ENCODE measurements at regions not wholly inside any gene's neighbourhood (a gene's known extent, or its start where the extent isn't known, plus 50 kb on each side); places are given as distances from the start of the nearest gene placed in this dataset.

- no peak for DNase-seq (ENCODE audit: low spot score)
Measured at GRCh38 chr15:26477044-26477443, 295.8 kb downstream of the GABRB3 start.

DNA sequence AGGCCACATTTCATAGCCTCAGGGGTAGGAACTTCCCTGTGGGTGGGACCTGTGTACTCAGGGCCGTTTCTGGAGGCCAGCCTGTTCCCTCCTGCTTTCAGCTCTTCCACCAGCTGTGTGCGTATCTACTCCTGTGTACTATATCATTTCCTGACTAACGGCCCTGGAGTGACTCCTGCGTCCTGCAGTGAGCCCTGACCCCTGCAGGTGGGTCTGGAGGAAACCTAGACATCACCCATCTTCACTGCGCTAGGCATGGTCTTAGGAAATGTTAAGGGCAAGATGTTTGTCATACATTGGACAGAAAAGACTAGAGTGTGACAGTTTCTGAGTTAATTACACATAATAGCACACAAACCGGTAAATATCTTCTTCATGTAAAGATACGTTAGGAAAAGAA lies 297.3 kb downstream of the GABRB3 start:
- no peak for DNase-seq (ENCODE audit: low spot score)

DNA sequence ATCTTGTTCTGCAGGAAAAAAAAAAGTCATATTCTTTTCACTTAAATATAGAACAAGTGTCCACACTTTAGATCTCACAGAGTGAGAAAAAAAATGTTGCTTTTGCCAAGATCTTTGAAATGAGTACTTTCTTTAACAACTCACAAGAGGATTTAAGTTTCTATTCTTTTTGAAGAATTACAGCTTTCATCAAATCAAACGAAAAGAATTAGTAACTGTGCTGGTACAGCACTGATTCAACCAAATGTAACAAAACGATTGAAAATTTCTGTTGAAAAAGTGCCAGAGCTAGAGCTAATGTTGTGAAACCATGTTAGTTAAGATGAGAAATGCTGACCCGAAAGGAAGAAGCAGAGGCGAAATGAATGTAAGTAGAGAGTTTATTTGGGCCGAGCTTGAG lies 300.2 kb downstream of the GABRB3 start:
- DNase-seq (ENCODE audit: low spot score) = no peak

DNA sequence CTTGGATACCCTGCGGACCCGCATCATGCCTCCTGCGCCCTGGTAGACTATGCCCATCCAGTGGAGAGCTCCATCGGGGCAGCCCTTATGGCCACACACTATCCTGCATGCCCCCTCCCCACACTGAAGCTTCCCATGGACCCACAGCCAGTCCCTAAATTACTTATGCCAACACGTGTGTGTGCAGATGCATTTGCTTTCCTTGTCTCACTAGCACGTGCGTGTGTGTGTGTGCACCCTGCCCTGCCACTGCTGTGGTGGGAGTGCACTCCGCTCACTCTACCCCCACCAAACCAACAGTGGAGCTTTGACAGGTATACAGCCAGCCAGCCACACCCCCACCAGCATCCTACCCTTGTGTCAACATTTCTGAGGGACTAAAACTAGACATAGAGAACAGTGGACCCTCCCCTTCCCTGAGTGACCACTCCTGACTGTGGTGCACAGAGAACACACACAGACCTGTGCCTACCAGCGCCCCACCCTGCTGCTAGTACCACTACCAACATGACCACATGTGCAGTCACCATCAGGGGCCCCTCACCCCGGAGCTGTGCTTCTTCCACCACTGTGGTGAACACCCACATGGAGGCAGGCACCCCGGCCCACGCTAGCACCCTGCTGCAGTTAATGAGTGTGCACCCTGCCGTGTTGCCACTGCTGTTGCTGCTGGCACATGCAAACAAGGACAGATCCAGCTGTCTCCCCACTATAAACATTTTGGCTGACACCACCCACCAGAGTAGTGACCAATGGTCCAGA lies 310.8 kb downstream of the GABRB3 start:
- DNase-seq (ENCODE audit: low spot score) = no peak

DNA sequence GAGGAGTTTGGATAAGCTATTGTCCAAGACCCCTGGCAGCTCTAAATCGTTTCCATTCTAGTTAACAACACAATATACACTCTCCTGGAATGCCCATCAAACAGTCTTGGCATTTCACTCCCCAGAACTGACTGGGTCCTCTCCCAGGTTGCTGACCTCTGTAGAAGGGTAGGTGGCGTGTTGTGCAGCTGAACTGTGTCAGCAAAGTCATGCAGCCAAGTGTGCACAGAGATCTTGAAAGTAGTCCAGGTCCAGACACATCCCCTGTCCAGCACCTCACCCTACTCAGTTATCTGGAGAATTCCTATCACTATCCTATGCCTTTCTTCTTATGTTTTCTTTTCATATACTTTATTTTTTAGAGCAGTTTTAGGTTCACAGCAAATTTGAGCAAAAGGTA lies 312.7 kb downstream of the GABRB3 start:
- DNase-seq (ENCODE audit: low spot score) = no peak

DNA sequence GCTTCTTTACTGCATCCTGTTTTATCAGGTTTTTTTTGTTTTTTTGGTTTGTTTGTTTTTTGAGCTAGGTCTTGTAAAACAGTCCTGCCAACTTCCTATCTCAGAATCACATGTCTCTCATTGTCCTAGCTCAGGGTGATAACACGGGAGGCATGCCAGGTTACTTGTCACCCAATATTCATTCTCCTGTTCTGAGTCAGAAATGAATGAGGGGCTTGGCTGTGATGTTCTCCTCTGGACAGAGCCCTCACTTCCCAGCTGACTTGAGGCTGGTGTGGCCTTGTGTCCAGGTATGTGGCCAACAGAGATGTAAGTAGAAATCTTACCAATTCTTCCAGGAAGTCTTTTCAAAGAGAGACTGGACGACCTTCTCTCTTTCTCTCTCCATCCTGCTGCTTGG lies 317.0 kb downstream of the GABRB3 start:
- no peak for DNase-seq (ENCODE audit: low spot score)

DNA sequence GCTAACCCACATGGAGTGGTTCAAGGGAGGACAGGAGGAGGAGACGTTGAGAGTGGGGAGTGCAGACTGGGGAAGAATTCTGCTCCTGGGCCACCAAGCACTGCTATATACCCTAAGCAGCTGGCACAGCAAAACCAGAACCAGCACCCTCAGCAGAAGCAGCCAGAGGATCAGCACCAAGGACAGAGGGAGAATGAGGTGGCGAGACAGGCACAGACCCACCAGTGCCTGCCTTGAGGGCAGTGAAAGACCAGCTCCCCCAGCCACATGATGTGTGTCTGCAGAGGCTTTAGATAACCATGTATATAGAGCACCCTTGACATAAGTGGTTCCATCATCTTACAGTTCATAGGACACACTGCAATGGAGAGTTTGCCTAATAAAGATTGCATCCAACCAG lies 319.0 kb downstream of the GABRB3 start:
- no peak for DNase-seq (ENCODE audit: low spot score)

GRCh38 chr15:26451995-26452394 lies 320.9 kb downstream of the GABRB3 start:
- DNase-seq (ENCODE audit: low spot score) = no peak

DNA sequence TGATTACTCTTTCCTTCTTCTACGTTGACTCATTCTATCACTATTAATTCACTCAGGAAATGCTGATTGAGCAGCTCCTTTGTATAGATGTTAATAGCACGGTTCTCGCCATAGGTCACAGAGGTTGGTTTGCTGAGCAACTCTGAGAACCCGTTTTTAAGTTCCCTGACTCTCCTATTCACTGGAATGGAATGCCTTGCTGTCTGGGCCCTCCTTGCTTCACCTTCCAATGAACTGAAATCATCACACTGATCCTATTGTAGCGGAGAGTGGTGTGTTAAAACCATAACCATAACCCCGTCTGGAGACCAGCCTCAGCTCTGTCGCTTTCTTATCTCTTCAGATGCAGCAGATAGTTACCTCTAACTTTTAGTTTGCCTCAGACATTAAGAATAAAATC lies 323.6 kb downstream of the GABRB3 start:
- DNase-seq (ENCODE audit: low spot score) = no peak

DNA sequence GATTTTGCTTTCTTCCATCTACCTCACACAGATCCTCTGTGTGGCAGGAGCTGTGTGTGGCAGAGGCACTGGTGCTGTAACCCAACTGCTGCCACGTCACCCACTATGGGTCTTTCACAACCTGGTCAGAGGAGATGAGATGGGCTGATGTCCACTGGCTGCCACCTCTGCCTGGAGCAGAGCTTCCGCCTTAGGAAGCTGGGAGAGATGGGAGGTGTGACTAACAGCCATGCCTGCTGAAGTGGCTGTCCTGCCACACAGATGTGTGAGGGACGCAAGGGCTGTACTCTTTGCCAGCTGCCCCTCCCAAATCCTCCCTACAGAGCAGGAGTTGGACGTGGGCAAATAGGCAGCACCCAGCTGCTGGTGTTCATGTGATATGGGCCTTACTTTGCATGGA lies 329.5 kb downstream of the GABRB3 start:
- DNase-seq (ENCODE audit: low spot score) = no peak

- no peak for DNase-seq (ENCODE audit: low spot score)
Measured at GRCh38 chr15:26442680-26443079, 330.2 kb downstream of the GABRB3 start.

DNA sequence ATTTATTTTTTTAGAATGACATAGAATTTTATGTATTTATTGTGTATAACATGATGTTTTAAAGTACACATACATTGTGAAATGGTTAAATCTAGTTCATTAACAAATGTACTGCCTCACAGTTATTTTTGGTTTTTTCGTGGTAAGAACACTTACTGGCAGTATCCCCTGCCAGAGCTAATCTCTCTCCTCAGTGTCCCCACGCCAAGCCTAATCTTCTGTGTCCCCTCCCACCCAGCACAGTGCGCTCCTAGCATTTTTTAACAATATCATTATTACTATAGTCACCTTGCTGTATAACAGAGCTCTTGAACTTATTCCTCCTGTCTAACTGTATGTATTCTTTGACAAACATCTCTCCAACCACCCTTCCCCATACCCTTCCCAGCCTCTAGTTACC lies 333.2 kb downstream of the GABRB3 start:
- DNase-seq (ENCODE audit: low spot score) = no peak

GRCh38 chr15:26438718-26439117 lies 334.1 kb downstream of the GABRB3 start:
- DNase-seq (ENCODE audit: low spot score) = no peak

- no peak for DNase-seq (ENCODE audit: low spot score)
Measured at GRCh38 chr15:26438316-26438715, 334.6 kb downstream of the GABRB3 start.

DNA sequence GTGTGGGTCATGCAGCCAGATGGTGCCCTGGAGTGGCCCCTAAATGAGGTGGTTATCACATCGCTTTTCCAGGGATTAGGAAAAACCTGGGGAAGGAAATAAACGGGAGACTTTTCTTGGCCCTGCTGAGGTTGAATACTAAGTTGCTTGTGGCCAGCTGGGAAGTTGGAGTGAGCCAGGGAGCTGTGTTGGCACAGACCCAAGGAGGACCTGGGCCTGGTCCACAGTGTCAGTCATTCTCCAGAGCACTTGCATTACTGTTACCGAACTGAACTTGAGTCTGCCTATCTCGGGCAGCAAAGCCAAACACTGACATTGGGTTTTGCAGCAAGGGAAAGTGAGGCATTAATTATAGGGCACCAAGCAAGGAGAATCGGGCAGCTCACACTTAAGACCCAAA lies 339.0 kb downstream of the GABRB3 start:
- no peak for DNase-seq (ENCODE audit: low spot score)

DNA sequence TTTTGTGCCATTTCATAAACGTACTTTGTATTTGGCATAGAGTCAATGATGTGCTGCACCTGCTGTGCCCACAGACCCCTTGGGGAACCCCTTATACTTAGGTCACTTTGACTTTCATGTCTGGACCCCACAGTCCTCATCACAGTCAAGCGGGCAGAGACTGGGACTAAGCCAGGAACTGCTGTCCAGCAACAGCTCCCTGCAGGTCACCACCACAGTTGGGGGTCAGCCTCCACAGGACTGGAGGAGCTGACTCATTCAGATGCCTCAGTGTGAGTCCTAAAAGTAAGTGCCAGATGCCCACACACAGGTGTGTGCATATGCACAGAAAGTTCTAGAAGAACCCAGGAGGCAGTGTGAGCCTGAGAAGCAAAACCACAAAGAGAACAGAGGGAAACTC lies 339.8 kb downstream of the GABRB3 start:
- DNase-seq (ENCODE audit: low spot score) = no peak

GRCh38 chr15:26421065-26421464 lies 351.8 kb downstream of the GABRB3 start:
- DNase-seq (ENCODE audit: low spot score) = no peak

GRCh38 chr15:26395624-26396023 lies 377.2 kb downstream of the GABRB3 start:
- no peak for DNase-seq (ENCODE audit: low spot score)

- no peak for DNase-seq (ENCODE audit: low spot score)
Measured at GRCh38 chr15:26394801-26395200, 378.1 kb downstream of the GABRB3 start.

DNA sequence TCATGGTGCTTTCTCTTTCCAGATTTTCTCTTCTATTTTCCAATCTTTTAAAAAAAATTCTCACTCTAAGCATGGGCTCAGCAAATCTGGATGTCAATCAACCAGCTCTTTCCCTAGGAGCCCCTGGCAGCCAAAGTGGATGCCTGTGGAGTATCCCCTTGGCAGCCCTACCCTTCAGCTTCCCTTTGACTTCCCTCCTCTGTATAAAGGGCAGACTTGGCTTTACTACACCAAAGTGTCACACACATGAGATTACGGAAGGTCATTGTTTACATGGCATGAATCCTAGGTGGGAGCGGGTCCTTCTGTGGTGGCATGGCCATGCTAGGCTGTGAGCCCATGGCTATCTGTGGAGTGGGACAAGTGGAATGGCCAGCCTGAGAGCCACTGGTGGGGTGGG lies 379.9 kb downstream of the GABRB3 start:
- no peak for DNase-seq (ENCODE audit: low spot score)

DNA sequence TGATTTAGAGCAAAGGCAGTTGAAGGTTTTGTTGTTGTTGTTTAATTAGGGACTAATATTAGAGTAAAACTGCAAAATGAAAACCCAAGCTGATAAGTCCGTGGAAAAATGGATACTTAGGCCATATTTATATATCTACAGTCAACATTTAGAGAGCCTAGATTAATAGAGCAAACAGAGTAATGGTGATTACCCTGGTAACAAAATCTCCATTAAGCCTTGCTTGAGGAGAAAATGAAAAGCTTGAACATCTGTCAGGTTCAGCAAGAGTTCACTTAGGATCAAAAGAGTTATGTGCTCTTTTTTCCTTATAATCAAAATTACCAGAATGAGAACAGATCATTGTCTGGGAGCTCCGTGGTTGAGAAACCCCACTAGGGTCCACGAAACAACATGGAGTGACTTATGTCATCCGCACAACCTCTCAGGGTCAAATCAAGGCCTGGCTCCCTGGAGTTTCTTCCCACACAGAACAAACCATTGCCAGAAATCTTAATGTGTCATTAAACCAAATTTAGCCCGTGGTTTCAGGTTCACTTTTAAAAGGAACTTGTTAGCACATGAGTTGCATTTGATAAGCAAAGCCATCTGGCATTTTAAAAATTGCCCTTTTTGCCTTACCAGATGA lies 381.2 kb downstream of the GABRB3 start:
- no peak for DNase-seq (ENCODE audit: low spot score)

DNA sequence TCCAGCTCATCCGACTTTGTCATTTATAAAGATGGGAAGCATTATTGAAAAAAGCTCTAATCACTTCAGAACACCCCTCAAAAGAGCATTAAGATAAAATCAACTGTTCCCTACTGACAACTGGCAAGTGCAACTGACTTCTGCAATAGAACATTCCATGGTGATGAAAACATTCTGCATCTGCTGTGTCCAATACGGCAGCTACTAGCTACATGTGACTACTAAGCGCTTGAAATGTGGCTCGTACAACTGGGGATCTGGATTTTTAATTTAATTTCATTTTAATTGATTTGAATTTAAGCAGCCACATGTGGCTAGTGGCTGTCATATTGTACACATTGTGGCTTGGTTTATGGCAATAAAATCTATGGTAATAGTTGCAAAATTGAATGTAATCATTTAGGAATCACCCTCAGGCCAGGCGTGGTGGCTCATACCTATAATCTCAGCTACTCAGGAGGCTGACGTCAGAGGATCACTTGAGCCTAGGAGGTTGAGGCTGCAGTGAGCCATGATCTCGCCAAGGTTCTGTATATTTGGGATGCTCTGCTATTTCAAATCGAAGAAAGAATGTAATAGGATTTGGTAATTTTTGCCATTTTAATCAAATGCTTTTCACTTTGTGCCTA lies 390.3 kb downstream of the GABRB3 start:
- no peak for DNase-seq (ENCODE audit: low spot score)

DNA sequence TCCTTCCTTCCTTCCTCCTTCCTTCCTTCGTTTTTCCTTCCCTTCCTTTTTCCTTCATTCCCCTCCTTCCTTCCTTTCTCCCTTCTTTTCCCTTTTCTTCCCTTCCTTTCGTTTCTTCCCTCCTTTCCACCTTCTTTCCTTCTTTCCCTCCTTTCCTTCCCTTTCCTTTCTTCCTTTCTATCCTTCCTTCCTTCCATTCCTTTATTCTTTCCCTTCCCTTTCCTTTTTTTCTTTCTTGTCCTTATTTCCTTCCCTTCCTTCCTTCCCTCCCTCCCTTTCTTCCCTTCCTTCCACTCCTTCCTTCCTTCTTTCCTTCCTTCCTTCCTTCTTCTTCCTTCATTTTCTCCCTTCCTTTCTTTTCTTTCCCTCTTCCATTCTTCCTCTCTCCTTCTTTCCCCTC lies 394.6 kb downstream of the GABRB3 start:
- DNase-seq (ENCODE audit: low spot score) = no peak

Measured in H4 (cell line).